HG03457 (cell line): ENCODE measurements at regions not wholly inside any gene's neighbourhood (a gene's known extent, or its start where the extent isn't known, plus 50 kb on each side); places are given as distances from the start of the nearest gene placed in this dataset.
"Not testable (repeated sequence)": the region's sequence is repeated elsewhere in the genome, so short reads cannot be mapped to it uniquely, and the experiment has no call there.

ENCODE experiments used
- ATAC-seq: cut with Tn5 transposase; IDR thresholded peaks from one replicate; pipeline ENCODE4 v1.9.1; 2021; ENCODE audit warnings: moderate number of reproducible peaks; ENCODE audit not compliant: unreplicated experiment

DNA sequence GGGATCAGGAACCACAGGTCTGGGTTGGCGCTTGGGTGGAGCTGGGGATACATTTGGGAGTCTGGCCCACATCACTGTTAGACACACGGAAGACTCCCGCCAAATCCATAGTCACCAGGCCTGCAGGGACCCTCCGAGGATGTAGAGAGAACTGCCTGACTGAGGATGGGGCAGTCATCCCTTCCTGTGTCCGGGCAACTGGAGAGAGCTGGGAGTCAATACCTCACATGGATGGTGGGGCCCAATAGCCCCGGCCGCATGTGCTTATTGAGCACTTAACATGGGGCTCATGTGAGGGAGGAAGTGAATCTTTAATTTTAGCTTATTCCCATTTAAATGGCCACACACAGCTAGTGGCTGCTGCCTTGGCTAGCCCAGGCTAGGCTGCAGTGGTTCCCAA is 124.5 kb downstream of the TLR5 start:
- no peak for ATAC-seq

DNA sequence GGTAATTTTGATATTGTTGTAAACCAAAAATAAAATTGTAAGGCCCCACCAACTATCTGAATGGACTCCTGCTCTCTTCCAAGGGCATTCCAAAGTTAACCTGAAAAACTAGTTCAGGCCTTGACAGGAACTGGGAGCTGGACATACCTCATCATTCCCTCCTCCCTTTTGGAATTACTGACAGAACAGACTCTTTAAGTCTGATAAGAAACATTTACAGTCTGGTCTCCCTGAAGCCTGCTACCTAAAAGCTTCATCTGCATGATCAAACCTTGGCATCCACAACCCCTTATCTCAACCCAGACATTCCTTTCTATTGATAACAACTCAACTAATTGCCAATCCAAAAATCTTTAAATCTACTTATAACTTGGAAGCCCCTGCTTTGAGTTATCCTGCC is 123.8 kb downstream of the TLR5 start:
- ATAC-seq = no peak

DNA sequence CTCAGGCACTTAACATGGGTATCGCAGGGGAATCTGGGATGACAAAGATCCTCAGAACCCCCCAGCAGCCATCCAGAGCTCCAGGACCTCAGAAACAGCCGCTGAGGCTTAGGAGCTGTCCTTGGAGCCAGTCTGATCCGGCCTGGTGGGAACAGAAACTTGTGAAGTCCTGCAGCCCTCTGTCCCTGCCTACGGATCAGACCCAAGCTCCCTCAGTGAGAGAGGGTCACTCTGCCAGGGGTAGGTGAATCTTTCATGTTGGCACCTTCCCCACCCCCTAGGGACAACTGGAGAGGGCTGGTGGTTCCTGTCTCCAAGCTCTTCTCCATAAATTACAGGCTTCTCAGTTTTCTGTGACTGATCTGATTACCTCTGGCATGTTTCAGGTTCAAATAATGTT is 122.3 kb downstream of the TLR5 start:
- no peak for ATAC-seq

DNA sequence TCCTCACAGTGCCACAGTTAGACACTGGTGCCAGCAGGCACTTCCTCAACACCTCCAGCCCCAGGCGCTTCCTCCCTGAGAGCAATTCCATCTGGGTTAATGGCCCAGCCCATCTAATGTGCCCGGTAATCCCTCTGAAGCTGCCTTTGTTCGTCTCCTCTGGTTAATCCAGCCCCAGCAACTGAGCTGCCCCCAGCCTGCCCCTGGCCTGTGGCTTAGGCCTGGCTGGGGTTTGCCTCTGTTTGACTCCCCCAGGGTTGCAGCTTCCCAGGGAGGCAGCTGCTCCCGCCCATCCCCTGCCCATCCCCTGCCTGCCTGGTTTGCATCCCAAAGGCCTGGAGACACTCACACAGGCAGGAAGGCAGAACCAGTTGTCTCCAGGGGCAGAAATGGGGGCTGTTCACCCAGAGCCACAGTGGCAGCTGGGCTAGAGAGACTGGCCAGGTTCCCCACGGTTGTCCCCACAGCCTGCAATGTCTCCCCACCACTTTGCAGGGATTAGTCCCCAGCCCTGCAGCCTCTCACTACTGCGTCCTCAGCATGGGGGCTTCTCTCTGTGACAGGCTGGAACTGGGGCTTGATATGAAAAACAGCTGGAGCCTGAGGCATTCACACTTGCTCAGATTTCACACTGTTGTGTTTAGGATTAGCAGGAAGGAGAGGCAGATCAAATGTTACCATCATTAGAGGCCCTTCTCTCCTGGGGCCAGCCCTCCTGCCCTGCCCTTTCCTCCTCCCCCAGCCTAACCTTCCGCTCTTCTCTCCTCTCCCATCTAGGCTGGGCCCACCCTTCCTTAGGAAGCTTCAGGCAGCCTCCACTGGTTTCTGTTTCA is 120.2 kb downstream of the TLR5 start:
- no peak for ATAC-seq

DNA sequence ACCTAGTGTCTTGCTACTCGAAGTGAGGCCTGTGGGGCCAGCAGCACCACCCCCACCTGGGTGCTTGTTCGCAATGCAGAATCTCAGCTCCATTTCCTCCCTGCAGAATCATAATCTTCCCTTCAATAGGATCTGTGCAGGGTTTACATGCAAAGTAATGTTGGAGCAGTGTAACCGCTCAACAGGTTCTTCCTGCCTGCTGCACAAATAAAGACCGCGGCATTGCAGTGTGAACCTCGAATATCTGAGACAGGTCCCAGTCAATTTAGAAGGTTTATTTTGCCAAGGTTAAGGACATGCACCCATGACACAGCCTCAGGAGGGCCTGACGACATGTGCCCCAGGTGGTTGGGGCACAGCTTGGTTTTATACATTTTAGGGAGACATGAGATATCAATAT is 119.2 kb downstream of the TLR5 start:
- no peak for ATAC-seq

DNA sequence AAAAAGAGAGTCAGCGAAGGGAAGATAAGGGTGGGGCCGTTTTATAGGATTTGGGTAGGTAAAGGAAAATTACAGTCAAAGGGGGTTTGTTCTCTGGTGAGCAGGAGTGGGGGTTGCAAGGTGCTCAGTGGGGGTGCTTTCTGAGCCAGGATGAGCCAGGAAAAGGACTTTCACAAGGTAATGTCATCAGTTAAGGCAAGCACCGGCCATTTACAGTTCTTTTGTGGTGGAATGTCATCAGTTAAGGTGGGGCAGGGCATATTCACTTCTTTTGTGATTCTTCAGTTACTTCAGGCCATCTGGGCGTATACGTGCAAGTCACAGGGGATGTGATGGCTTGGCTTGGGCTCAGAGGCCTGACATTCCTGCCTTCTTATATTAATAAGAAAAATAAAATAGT is 118.6 kb downstream of the TLR5 start:
- ATAC-seq = not testable (repeated sequence)

DNA sequence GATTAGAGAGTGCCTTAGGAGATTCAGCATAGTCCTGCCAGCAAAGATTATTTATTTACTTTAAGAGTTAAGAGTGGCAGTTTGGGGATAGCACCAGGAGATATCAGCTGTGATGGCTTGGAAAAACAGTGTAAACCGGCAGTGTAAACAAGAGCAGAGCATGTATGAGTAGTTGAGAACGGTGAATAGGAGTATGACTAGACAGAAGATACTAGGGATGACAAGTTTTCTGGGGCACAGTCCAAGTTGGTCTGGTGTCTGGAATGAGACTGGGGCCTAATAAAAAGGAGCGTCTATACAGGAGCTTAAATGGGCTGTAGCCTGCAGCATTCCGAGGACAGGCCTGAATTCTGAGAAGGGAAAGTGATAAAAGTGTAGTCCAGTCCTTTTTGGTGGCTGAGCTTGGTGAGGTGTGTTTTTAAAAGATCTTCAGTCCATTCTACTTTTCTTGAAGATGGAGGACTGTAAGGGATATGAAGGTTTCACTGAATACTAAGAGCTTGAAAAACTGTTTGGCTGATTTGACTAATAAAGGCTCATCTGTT is 117.8 kb downstream of the TLR5 start:
- ATAC-seq = not testable (repeated sequence)

DNA sequence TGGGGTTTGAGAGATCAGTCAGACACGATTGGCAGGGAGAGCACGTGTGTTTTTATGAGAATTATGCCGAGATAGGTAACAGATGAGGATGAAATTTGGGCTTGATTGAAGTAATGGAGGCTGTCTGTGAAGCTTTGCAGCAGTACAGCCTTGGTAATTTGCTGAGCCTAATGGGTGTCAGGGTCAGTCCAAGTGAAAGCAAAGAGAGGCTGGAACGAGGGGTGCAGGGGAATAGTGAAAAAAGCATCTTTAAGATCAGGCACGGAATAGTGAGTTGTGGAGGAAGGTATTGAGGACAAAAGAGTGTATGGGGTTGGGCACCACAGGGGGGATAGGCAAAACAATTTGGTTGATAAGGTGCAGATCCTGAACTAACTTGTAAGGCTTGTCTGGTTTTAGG is 116.4 kb downstream of the TLR5 start:
- not testable (repeated sequence) for ATAC-seq

DNA sequence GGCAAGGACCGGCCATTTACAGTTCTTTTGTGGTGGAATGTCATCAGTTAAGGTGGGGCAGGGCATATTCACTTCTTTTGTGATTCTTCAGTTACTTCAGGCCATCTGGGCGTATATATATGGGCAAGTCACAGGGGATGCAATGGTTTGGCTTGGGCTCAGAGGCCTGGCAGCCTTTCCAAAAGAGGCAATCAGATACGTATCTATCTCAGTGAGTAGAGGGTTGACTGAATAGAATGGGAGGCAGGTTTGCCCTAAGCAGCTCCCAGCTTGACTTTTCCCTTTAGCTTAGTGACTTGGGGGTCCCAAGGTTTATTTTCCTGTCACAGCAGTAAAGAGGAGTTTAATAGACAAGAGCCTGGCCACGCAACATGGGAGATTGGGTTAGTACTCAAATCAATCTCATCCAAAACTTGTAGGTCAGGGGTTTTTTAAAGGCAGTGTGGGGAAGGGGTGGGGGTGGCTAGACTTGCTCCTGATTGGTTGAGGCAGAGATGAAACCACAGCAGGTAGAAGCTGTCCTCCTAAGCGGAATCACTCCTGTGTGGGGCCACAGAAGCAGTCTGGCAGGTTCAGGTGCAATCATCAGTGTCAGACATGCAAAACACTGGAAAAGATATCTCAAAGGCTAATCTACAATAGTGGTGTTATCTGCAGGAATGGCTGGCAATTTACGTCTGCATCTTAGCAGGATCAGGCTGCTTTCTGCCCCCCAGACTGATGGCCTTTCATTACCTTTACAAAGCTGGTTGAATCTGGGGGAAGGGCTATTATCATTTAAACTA is 112.9 kb downstream of the TLR5 start:
- no peak for ATAC-seq

DNA sequence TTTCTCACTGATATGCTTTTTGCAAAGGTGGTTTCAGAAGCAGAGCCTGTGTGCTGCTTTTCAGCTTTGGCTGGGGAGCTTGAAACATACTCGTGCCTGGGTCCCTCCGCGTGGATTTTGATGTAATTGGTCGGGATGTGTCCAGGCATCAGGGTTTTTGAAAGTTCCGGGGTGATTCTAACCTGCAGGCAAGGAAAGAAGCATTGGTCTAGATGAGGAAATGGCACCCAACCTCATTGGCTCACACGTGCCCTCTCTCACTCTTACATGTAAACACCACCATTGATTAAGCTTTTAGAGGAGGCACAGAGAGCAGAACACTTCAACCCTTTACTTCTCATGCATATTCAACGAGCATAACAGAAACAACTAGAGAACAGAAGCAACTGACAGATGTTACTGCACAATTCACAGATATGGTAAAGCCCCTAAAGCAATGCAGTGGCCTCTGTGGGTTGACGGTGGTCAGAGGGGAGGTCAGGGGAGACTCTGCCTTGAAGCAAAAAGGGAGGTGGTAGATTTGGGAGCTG is 112.1 kb downstream of the TLR5 start:
- ATAC-seq = no peak

DNA sequence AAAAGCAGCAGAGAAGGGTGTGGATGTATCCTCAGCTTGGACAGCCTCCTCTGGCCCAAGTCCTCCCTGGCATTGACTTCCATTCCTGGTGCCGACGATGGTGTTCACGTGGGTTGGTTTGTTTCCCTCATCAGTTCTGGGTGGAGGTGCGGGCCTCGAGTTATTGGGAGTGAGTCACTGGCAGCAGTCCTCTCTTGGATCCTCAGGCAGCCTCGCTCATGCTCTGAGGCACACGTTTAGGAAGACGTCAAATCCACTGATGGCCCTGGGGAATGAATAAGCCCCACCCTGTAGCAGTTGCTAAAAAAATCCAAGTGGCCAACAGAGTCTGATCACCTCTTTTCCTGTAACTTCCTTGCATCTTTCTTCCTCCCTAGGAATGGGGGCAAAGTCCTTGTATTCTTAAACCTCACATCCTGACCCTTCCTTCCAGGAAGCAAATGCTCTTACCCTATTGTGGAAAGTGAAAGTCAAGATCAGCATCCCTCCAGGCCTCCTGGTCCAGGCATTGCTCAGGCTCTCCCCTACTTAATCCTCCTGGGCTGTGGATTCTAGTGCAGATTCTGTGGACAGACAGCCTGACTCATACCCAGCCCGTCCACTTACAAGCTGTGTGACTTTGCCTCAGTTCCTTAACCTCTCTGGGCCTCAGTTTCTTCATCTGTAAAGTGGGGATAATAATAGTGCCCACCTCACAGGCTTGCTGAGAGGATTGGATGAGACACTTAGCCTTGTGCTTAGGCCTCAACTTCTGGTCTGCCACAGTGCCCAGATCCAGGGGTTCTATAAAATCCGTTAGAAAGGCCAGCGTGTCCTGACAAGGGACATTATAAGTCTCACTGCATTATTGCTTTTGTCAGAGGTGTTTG is 111.1 kb downstream of the TLR5 start:
- no peak for ATAC-seq

DNA sequence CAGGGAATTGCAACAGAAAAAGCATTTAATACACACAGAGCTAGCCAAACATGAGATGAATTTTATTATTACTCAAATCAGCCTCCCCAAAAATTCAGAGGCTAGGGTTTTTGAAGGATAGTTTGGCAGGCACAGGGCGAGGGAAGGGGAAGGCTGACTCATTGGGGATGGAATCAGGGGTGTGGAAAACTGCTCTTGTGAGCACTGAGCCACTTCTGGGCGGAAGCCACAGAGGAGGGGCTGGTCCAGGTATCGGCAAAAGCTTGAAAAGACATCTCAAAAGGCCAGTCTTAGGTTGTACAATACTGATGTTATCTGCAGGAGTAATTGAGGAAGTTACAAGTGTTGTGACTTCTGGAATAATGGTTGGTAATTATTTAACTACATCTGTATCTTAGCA is 109.4 kb downstream of the TLR5 start:
- no peak for ATAC-seq

DNA sequence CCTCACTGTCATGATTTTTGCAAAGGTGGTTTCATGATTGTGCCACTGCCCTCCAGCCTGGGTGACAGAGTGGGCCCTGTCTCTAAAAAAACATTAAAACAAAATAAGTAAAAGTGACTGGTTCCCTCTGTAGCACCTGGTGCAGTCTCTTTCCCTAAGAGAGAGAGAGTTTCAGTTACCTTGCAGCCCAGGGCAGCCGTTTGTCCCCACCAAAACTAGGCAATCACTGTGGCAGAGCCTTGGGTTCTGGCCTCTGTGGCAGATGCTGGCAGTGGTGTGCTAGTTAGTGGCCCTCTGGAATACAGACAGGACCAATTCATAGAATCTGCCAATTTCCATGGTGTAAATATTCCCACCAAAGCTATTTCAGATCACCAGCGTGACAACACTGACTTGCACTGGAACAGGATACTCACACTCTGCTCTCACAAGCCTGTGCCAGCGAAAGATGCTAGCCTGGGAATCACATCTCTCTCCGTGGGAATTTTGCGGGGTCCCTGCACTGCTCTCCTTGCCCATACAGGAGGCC is 108.7 kb downstream of the TLR5 start:
- no peak for ATAC-seq

DNA sequence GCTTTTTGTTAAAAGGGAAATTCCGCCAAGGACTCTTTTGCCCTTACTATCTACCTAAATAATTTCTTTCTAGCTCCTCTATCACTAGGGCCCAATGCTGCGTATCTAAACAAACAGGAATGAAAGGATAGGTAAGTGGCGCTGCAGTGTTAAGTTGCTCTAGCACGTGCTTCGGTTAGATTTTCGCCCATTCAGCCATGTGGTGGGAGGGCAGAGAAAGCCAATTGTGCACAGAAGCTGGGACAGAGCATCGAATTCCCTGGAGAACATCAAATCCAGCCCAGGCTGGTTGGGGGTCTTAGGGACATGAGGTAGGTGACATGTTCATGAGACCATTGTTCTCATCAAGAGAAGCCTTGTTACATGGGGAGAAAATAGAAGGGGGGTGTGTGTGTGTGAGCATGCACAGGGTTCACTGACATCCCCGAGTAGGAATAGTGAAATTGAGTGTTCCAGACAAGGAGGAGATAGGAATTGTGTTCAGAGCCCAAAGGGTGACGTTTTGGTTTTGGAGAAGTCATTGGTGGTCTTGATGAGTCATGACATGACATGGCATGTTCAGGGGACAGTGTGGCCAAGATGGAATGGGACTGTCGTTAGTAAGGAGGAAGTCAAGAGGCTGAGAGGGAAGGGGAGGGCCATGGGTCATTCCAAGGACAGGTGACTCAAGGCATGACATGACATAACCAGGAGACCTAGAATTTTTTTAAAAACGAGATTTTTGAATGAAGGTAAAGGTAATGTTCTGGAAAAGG is 107.1 kb downstream of the TLR5 start:
- no peak for ATAC-seq

DNA sequence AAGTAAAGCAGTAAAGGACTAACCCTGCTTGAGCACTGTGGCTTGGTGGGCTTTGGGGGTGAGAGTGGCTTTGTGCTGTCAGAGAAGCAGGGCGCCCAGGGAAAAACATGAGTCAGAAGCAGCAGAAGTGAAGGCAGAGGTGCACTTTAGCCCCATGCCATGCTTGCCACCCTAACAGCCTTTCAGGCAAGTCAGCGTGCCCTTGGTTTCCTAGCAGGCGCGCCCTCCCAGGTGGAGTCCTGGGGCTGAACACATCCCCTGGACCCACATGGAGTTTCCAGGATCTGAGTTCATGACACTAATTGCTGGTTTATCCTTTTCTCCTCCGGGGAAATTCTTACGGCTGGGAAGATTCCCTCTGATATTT is 106.6 kb downstream of the TLR5 start:
- no peak for ATAC-seq

DNA sequence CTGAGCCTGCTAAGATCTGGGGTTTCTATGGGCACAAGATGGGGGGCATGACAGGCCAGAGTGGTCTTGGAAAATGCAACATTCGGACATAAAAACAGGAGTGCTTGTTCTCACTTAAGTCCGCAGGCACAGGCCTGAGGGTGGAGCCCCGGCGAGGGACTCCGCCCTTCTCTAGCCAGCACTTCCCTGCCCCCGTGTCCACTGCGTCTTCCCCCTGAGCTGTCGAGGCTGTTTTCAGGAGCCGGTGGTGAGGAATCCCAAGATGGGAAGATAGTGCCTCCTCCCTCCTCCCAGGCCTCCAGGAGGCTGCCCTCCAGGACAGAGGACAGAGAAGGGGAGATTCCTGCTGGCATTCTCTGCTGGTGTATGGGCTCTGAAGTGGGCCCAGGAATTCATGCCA is 105.2 kb downstream of the TLR5 start:
- ATAC-seq = no peak

DNA sequence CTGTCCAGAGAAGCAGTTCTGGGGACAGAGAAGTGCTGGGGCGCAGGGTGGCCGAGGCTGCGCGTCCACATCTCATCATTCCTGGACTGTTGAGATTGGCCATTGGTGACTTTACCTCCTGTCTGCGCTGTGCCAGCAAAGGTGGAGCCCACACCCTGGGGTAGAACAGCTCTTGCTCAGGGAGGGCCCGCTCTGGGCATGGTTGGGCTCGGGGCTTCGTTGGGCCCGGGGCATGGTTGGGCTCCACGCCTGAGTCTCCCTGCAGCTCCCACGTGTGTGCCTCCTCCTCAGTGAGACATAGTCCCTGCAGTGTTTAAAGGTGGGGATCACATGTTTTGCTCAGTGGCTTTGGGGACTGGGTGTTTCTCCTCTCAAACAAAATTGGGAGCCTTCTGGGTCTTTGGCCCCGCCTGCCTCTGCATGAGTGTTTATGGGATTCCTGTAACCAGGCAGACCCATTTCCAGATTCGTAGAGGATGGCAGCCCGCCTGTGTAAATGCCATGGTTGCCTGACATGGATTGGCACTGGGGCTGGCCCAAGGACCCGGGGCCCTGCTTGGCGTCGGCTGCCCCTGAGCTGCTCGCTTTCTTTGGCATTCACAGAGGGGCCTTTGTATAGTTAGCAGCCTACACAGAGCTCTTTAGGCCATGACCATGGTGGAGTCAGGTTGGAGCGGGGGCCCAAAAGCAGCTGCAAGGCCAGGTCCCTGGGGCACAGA is 104.6 kb downstream of the TLR5 start:
- ATAC-seq = no peak

DNA sequence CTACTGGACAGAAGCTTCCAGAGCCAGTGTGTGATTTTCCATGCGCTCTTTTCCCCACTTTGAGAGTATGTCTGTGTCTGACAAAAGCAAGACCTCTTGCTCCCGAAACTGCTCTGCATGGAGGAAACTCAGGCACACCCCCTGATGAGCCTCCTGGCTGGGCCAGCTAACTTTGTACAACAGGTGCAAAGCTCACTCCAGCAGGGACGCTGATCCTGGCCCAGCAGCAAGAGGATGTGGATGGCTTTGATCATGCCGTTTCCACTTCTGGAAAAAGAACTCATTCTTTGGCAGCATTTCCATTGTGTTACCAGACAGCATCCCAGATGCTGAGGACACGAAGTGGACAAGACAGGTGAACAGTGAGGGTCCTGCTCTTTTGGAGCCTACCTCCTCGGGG is 103.1 kb downstream of the TLR5 start:
- ATAC-seq = no peak

DNA sequence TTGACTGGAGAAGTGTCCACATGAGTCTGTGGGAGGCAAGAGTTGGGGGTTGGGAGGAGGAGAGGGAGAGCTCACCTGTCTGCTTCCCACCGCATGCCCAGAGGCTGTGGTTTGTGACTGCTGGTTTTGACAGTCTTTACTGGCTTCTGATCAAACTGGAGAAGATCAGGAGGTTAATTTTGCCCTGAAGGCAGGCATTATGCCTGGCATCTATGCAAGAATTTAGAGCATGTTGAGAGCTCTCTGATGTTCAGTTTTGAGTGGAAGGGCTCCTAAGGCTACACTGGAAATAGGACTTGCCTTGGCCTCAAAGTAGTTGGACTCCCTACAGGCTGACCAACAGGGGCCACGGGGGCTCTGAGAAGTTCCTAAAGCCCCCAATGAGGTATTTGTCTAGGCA is 101.6 kb downstream of the TLR5 start:
- no peak for ATAC-seq
